Activated naive CD4-positive, alpha-beta T cell treated with anti-CD3 and anti-CD28 coated beads, Interleukin-2, amount 10 ng/mL, durations not matched to agents 7 days and 5 days (primary cell): ENCODE measurements at regions not wholly inside any gene's neighbourhood (a gene's known extent, or its start where the extent isn't known, plus 50 kb on each side); places are given as distances from the start of the nearest gene placed in this dataset.

ENCODE experiments used
- CTCF ChIA-PET: fragments of 350-600 bp; sonication (Branson Sonifier 250); formaldehyde crosslinking; loops from one replicate; lab custom pipeline; 2021; ENCODE audit warnings: antibody characterized with exemption; lab: Charles Lee
- DNase-seq: peaks from one replicate; pipeline ENCODE4 v3.0.0-alpha.2; 2020
- H3K27ac Mint-ChIP-seq: one replicate; pipeline ENCODE4 v1.8.0; 2021; ENCODE audit warnings: mild to moderate bottlenecking, moderate library complexity, mixed read lengths
- H3K27me3 Mint-ChIP-seq: one replicate; pipeline ENCODE4 v1.8.0; 2021; ENCODE audit warnings: mild to moderate bottlenecking, mixed read lengths
- H3K36me3 Mint-ChIP-seq: one replicate; pipeline ENCODE4 v1.8.0; 2021; ENCODE audit warnings: mixed read lengths
- H3K4me1 Mint-ChIP-seq: one replicate; pipeline ENCODE4 v1.8.0; 2021; ENCODE audit warnings: mixed read lengths
- H3K4me3 Mint-ChIP-seq: one replicate; pipeline ENCODE4 v1.8.0; 2021; ENCODE audit warnings: mild to moderate bottlenecking, moderate library complexity, mixed read lengths
- H3K9me3 Mint-ChIP-seq: one replicate; pipeline ENCODE4 v1.8.0; 2021; ENCODE audit warnings: mixed read lengths

DNA sequence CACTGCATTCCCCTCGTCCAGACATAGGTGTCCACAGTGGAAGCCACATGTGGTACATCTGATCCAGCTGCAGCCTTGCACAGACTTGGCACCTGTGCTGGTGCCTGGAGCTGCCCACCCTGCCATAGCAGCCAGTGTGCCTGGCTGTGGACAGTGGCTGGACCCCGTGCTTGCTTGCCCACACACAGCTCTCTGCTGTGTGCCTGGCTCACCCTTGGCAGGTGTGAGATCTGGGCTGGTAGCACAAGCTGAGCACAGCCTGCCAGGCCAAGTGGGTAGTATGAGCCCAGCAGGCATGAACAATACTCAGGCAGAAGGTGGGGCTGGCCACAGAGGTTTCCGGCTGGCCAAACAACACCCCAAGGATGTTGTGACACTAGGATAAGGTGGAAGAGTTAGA, 614.4 kb downstream of the BCKDHB start:
- no peak for DNase-seq
- Mint-ChIP-seq H3K27ac (no peak overlapping the region), H3K4me3 (no peak overlapping the region), H3K4me1 (no peaks in the 10 kb centered on the region), H3K36me3 (no peaks in the 10 kb centered on the region), H3K27me3 (no peaks in the 10 kb centered on the region), H3K9me3 (no peaks in the 10 kb centered on the region)
- CTCF ChIA-PET = no interaction called here

DNA sequence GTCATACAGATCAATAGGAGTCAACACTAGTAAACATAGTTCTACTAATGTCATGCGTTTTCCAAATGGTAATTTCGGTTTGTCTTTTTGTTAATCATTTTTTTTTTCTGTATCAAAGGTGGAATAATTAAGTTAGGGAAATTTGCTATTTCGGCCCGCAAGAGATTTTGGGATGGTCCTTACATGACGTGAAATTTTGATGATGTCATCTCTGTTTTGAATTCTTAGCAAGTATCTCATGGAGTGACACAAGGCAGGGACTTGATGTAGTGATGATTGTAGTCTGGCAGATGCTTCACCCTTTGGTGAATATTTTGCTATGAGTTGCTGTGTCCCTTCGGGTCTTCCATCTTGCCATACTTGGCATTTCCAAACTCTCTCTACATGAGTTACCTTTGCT, 608.0 kb downstream of the BCKDHB start:
- Mint-ChIP-seq H3K36me3 (no peaks in the 10 kb centered on the region), H3K4me1 (no peaks in the 10 kb centered on the region), H3K27ac (no peak overlapping the region), H3K9me3 (no peaks in the 10 kb centered on the region), H3K4me3 (no peak overlapping the region), H3K27me3 (no peaks in the 10 kb centered on the region)
- no peak for DNase-seq
- CTCF ChIA-PET = no interaction called here

DNA sequence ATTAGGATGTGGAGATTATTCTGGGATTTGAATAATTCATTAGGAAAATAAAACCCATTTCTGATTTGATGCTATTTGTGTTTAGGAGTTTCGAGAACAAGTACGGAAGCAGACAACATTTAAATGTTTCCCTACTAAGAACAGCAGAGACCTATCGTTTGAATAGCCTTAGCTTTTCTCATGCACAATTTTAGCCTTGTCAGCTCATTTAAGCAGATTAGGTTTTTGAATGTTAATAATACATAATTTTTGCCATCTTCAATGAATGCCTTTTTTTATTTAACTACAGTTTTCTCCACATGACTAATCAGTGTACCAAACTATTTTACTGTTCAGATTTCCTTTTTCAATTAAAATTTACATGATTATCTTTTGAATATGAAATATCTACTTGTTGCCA, 592.0 kb downstream of the BCKDHB start:
- Mint-ChIP-seq H3K27ac (no peak overlapping the region), H3K4me1 (no peaks in the 10 kb centered on the region), H3K9me3 (peaks cover 6% of the 10 kb centered on the region), H3K36me3 (no peaks in the 10 kb centered on the region), H3K4me3 (no peak overlapping the region), H3K27me3 (no peaks in the 10 kb centered on the region)
- no peak for DNase-seq
- CTCF ChIA-PET = no interaction called here

DNA sequence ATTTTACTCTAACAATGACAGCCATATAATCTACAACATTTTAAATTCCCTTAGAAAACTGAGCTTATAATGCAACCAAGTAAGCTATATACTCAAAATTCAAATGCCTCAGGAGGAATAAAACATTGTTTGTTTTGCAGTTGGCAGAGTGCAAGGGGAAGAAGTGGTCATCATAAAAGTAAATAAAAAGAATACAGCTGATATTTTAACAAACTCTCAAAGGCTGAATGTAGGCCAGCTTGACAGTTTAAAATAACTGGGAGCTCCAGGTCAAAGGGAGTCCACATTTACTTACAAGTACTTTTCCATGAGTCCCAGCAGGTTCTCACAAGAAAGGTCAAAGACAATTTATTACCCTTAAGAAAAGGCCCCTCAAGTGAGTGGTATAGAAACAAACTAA, 589.8 kb downstream of the BCKDHB start:
- H3K27me3 Mint-ChIP-seq = no peaks in the 10 kb centered on the region
- H3K4me3 Mint-ChIP-seq = no peak overlapping the region
- H3K9me3 Mint-ChIP-seq = peaks cover 4% of the 10 kb centered on the region
- no peaks in the 10 kb centered on the region for H3K36me3 Mint-ChIP-seq
- CTCF ChIA-PET = no interaction called here
- no peak overlapping the region for H3K27ac Mint-ChIP-seq
- no peak for DNase-seq
- no peaks in the 10 kb centered on the region for H3K4me1 Mint-ChIP-seq

DNA sequence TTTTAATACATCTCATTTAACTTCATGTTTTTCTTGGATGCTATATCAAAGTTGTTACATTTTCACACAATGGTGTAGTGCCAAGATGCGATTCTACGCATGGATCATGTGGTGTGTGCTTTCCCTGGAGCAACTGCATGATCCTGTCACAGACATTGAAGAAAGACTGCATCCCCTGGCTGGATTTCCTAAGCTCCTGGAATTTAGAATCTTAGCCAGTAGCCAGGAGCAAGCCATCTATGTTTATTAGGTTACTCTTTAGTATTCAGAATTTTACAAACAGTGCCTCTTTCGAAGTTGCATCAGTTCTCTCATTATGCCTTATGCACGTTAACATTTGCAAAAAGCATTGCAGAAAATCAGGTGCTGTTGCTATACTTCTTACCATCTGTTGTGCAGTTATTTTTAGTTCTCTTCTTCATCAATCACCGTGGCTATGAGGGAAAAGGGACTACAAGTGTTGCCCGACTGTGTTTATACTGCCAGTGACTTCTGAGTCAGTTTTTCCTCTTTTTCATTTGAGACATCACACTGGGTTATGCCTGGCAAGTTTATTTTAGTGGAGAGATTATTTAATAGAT, 584.2 kb downstream of the BCKDHB start:
- no peak overlapping the region for H3K27ac Mint-ChIP-seq
- H3K9me3 Mint-ChIP-seq = peaks cover 12% of the 10 kb centered on the region
- CTCF ChIA-PET = no interaction called here
- H3K36me3 Mint-ChIP-seq = no peaks in the 10 kb centered on the region
- H3K27me3 Mint-ChIP-seq = no peaks in the 10 kb centered on the region
- H3K4me1 Mint-ChIP-seq = no peaks in the 10 kb centered on the region
- no peak overlapping the region for H3K4me3 Mint-ChIP-seq
- no peak for DNase-seq

DNA sequence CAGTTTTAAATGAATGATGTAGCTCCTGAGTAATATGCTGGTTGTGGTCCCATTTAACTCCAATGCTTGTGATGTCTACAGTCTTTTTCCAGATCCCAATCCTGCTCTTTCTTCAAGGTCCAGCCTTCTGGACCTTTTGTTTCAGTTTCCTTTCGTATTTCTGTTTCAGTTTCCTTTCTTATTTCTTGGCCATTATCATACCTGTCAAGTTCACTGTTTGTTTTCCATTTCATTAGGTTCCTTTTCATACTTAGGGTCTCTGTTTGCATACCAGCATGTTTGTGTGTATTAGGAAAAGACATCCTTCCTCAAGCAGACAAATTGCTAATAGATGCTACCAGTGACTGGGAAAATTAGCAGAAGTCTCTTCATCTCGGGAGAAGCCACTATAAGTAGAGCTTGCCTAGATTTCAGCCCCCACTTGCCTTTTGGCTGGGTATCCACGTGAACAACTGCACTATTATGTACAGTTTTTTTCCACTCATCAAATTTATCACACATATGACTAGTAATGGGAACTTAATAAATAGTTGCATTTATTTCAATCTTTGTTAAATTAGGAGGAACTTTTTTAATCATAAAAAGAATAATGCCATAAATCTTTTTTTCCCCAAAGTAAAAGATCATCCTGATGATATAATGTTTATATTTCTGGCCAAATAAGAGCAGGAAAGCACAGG, 583.4 kb downstream of the BCKDHB start:
- no peaks in the 10 kb centered on the region for H3K27me3 Mint-ChIP-seq
- DNase-seq = no peak
- CTCF ChIA-PET = no interaction called here
- H3K36me3 Mint-ChIP-seq = no peaks in the 10 kb centered on the region
- H3K4me3 Mint-ChIP-seq = no peak overlapping the region
- peaks cover 12% of the 10 kb centered on the region for H3K9me3 Mint-ChIP-seq
- H3K4me1 Mint-ChIP-seq = no peaks in the 10 kb centered on the region
- H3K27ac Mint-ChIP-seq = no peak overlapping the region

DNA sequence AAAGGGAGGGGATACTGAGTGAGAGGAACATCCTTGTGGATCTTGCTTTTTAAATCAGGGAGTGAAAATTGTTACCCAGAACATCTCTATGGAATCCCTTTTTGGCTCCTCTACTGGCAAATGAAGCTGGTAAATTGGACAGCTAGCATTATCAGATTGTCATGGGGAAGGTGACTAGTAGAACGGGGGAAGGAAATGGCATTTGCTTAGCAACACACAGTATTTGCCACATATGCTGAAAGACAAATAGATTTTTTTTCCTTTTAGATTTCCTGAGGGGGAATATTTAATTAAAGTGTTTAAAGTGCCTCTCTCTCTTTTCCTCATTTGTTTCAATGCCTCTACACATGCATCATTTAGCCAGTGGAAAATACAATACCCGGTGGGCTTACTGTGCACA, 573.5 kb downstream of the BCKDHB start:
- H3K4me1 Mint-ChIP-seq = no peaks in the 10 kb centered on the region
- no peaks in the 10 kb centered on the region for H3K9me3 Mint-ChIP-seq
- CTCF ChIA-PET = no interaction called here
- DNase-seq = no peak
- no peaks in the 10 kb centered on the region for H3K27me3 Mint-ChIP-seq
- H3K27ac Mint-ChIP-seq = no peak overlapping the region
- no peaks in the 10 kb centered on the region for H3K36me3 Mint-ChIP-seq
- H3K4me3 Mint-ChIP-seq = no peak overlapping the region

DNA sequence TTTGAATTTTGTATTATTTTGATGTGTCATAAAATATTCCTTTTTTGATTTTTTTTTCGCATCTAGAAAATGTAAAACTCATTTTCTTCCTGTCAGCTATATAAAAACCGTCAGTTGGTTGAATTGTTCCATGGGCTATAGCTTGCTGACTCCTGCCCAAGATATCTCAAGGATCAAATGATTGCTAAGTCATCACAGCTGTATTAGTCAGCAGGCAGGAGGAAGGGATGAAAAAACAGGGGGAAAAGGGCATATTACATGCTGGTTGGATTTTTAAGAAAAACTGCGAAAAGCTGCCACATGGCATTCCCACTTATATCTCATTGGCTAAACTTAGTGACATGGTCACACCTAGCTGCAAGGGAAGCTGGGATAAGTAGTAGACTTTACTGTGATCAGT, 569.9 kb downstream of the BCKDHB start:
- no peaks in the 10 kb centered on the region for H3K4me1 Mint-ChIP-seq
- no peaks in the 10 kb centered on the region for H3K36me3 Mint-ChIP-seq
- CTCF ChIA-PET = no interaction called here
- no peak overlapping the region for H3K4me3 Mint-ChIP-seq
- H3K9me3 Mint-ChIP-seq = no peaks in the 10 kb centered on the region
- no peak overlapping the region for H3K27ac Mint-ChIP-seq
- H3K27me3 Mint-ChIP-seq = no peaks in the 10 kb centered on the region
- DNase-seq = no peak

DNA sequence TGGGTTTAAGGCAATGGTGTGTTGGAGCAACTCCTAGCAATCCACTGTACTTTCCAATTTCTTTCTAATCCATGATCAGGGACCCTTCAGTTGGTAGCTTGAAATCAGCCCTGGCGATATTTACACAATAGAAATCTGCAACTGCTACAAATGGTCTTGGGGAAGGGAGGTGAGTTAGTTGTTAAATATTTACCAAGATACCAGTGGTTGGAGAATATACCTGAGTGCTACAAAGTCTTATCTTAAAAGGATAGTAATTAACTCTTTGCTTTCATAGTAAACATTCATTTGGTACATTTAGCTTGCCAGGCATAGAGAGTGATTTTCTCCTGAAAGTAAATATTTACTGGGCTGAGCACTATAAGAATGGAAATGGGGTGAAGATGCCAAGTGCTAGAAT, 568.2 kb downstream of the BCKDHB start:
- Mint-ChIP-seq H3K27ac (no peak overlapping the region), H3K4me1 (no peaks in the 10 kb centered on the region), H3K9me3 (no peaks in the 10 kb centered on the region), H3K36me3 (no peaks in the 10 kb centered on the region), H3K27me3 (no peaks in the 10 kb centered on the region), H3K4me3 (no peak overlapping the region)
- no peak for DNase-seq
- CTCF ChIA-PET = no interaction called here

DNA sequence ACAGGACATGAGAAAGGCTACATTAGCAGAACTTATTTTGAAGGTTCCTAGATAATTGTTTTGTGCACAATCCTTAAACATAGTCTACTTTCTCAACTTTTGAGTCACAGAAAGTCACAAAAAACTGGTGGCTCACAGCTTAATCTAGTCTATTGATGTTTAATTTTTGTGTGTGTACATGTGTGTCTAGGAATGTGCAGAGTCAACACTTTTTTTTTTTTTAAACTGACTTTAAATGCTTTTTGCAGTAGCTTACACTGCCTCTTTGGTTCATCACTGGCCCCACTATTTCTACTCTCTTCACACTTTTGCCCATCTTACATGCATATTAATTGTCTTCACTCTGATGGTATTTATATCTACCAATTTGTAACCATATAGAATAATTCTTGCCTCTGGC, 566.9 kb downstream of the BCKDHB start:
- Mint-ChIP-seq H3K27ac (no peak overlapping the region), H3K9me3 (no peaks in the 10 kb centered on the region), H3K4me3 (no peak overlapping the region), H3K4me1 (no peaks in the 10 kb centered on the region), H3K27me3 (no peaks in the 10 kb centered on the region), H3K36me3 (no peaks in the 10 kb centered on the region)
- CTCF ChIA-PET = no interaction called here
- no peak for DNase-seq

DNA sequence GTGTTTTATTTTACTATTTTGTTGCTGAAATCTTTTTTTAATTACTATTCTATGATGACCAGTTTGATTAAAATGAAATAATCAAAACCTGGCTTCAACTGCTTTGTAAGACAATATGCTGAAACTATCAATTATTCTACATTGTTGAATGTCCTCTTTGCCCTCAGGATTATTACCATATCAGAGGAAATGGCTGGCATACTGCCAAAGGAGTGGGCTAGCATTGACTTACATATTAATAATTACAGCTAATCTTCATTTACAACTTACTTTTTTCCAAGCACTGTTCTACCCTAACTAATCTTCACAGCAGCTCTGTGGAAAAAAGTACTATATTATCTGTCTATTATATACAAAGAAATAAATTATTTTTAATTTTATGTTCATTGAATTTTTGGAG, 560.5 kb downstream of the BCKDHB start:
- Mint-ChIP-seq H3K4me3 (no peak overlapping the region), H3K9me3 (no peaks in the 10 kb centered on the region), H3K27me3 (no peaks in the 10 kb centered on the region), H3K4me1 (no peaks in the 10 kb centered on the region), H3K36me3 (no peaks in the 10 kb centered on the region), H3K27ac (no peak overlapping the region)
- no peak for DNase-seq
- CTCF ChIA-PET = no interaction called here

DNA sequence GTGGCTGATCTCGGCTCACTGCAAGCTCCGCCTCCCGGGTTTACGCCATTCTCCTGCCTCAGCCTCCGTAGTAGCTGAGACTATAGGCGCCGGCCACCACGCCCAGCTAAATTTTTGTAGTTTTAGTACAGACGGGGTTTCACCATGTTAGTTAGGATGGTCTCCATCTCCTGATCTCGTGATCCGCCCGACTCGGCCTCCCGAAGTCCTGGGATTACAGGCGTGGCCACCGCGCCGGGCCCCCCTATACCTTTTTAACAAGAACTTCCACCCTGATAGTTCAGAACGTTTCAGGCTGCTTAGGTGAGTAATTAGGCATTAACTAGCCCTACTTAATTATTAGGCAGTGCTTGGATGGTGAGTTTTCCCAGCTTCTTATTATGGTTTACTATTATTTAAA, 552.5 kb downstream of the BCKDHB start:
- Mint-ChIP-seq H3K27me3 (no peaks in the 10 kb centered on the region), H3K4me3 (no peak overlapping the region), H3K9me3 (peaks cover 3% of the 10 kb centered on the region), H3K4me1 (no peaks in the 10 kb centered on the region), H3K36me3 (no peaks in the 10 kb centered on the region), H3K27ac (no peak overlapping the region)
- CTCF ChIA-PET = no interaction called here
- no peak for DNase-seq

DNA sequence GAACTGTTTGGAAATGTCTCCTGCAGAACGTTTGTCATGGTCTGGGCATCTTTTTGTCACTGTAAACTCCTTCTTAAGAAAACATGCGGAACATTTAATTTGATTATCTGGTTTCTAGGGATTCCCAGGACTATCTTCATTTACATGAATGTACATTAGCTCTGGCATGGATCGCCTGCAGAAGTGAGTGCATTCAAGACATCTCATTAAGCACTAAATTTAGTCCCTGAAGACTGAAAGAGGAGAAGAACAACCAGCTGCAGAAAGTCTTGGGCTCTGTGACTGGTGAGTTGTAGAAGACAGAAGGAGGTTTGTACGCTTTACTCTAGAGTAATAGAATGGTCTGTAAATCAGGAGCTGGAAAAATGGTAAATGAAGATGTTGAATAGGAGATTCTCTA, 540.7 kb downstream of the BCKDHB start:
- H3K27me3 Mint-ChIP-seq = no peaks in the 10 kb centered on the region
- DNase-seq = no peak
- H3K9me3 Mint-ChIP-seq = no peaks in the 10 kb centered on the region
- no peak overlapping the region for H3K27ac Mint-ChIP-seq
- no peaks in the 10 kb centered on the region for H3K4me1 Mint-ChIP-seq
- no peaks in the 10 kb centered on the region for H3K36me3 Mint-ChIP-seq
- H3K4me3 Mint-ChIP-seq = no peak overlapping the region
- CTCF ChIA-PET = no interaction called here

DNA sequence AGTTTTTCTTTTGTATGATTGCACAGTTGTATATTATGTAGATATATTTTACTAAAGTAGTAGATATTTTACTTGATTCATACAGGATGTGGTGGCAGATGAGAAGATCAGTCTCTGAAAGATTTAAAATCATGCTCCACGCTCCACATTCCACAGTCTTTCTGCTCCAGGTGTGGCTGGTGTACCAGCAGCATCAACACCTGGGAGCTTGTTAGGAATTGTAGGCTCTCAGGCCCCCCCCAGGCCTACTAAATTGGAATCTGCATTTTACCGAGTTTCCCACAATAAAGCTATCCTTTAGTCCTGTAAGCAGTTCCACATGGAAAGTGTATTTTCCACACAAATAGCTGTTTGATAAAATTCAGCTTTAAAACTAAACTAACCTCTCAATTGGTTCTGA, 537.4 kb downstream of the BCKDHB start:
- CTCF ChIA-PET = no interaction called here
- H3K27ac Mint-ChIP-seq = no peak overlapping the region
- no peaks in the 10 kb centered on the region for H3K36me3 Mint-ChIP-seq
- H3K4me3 Mint-ChIP-seq = no peak overlapping the region
- H3K9me3 Mint-ChIP-seq = no peaks in the 10 kb centered on the region
- H3K27me3 Mint-ChIP-seq = no peaks in the 10 kb centered on the region
- H3K4me1 Mint-ChIP-seq = no peaks in the 10 kb centered on the region
- DNase-seq = no peak

DNA sequence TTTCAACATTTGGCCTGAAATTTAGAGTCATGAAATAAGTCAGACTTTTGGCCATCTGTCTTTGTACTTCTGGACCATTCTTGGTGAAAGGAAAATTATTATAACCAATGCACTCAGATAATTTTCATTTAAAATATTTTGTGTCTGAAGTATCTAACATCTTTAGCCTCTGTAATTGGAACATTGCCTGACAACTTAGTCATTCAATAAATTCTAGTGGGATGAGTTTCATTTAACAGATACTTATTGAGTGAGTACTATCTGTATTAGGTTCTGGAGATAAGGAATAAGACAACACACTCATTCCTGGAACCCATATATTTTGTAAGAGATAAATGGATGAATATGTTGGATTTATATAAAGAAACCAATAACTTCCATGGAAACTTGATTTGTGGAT, 536.0 kb downstream of the BCKDHB start:
- DNase-seq = no peak
- Mint-ChIP-seq H3K27me3 (no peaks in the 10 kb centered on the region), H3K4me3 (no peak overlapping the region), H3K9me3 (no peaks in the 10 kb centered on the region), H3K27ac (no peak overlapping the region), H3K36me3 (no peaks in the 10 kb centered on the region), H3K4me1 (no peaks in the 10 kb centered on the region)
- CTCF ChIA-PET = no interaction called here

DNA sequence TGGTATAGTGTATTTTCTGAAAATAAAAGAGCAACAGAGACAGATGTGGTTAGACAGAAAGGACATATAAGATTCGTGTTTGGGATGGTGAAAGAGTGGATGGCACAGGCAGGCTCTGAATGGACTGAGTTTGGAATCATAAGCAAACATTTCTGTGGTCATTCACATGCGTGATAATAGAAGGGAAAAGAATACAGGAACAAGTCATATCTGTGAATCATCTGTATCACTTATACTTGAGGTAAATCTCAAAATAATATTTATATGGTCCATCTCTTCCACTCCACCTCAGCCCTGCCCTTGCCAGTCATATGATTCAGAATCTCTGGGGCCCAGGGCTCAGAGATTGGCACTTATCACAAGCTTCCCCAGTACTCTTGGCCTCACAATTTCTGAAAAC, 535.1 kb downstream of the BCKDHB start:
- Mint-ChIP-seq H3K27me3 (no peaks in the 10 kb centered on the region), H3K36me3 (no peaks in the 10 kb centered on the region), H3K4me3 (no peak overlapping the region), H3K4me1 (no peaks in the 10 kb centered on the region), H3K27ac (no peak overlapping the region), H3K9me3 (no peaks in the 10 kb centered on the region)
- no peak for DNase-seq
- CTCF ChIA-PET = no interaction called here
